GM23338 (cell line): ENCODE measurements at regions not wholly inside any gene's neighbourhood (a gene's known extent, or its start where the extent isn't known, plus 50 kb on each side); places are given as distances from the start of the nearest gene placed in this dataset.

Experiments used
- ATAC-seq: fragments of 200-7000 bp; cut with Tn5 transposase; 3 replicates; pipeline ENCODE4 v1.9.1; 2020
- DNase-seq: peaks from one replicate; pipeline ENCODE4 v3.0.0-alpha.2; 2015; ENCODE audit warnings: low spot score
- H2AFZ ChIP-seq: fragments of 200-600 bp; sonication (generic); 2 replicates; pipeline ENCODE4 v1.8.0; 2016; ENCODE audit warnings: antibody characterized with exemption, mild to moderate bottlenecking, moderate library complexity
- H3F3A ChIP-seq: fragments of 200-600 bp; sonication (generic); replicated peaks from 2 replicates; pipeline ENCODE4 v1.8.0; 2017; ENCODE audit warnings: antibody characterized with exemption, mixed run types, low read depth
- H3K27ac ChIP-seq: fragments of 200-600 bp; sonication (generic); 2 replicates; pipeline ENCODE4 v1.6.1; 2016; ENCODE audit warnings: low read depth
- H3K27me3 ChIP-seq: fragments of 200-600 bp; sonication (generic); 2 replicates; pipeline ENCODE4 v1.8.0; 2016; ENCODE audit warnings: mild to moderate bottlenecking, mixed run types, moderate library complexity; ENCODE audit not compliant: insufficient read depth
- H3K36me3 ChIP-seq: fragments of 200-600 bp; sonication (generic); 2 replicates; pipeline ENCODE4 v1.8.0; 2016; ENCODE audit warnings: mild to moderate bottlenecking; ENCODE audit not compliant: insufficient read depth
- H3K4me1 ChIP-seq: fragments of 200-600 bp; sonication (generic); 2 replicates; pipeline ENCODE4 v1.8.0; 2016; ENCODE audit warnings: mild to moderate bottlenecking, moderate library complexity; ENCODE audit not compliant: insufficient read depth
- H3K4me2 ChIP-seq: fragments of 200-600 bp; sonication (generic); 2 replicates; pipeline ENCODE4 v1.7.1; 2017; ENCODE audit warnings: mixed run types
- H3K4me3 ChIP-seq: fragments of 200-600 bp; sonication (generic); 2 replicates; pipeline ENCODE4 v1.6.1; 2016; ENCODE audit warnings: mixed run types
- H3K79me2 ChIP-seq: fragments of 200-600 bp; sonication (generic); replicated peaks from 2 replicates; pipeline ENCODE4 v1.8.0; 2017; ENCODE audit warnings: mild to moderate bottlenecking; ENCODE audit not compliant: insufficient read depth
- H3K9me2 ChIP-seq: fragments of 200-600 bp; sonication (generic); 2 replicates; pipeline ENCODE4 v1.8.0; 2017; ENCODE audit not compliant: insufficient read depth
- H4K20me1 ChIP-seq: fragments of 200-600 bp; sonication (generic); replicated peaks from 2 replicates; pipeline ENCODE4 v1.8.0; 2017; ENCODE audit warnings: mild to moderate bottlenecking; ENCODE audit not compliant: insufficient read depth
- H3K27ac Mint-ChIP-seq: 2 replicates; pipeline ENCODE4 v1.8.0; 2020; ENCODE audit warnings: inconsistent platforms, mild to moderate bottlenecking, moderate library complexity, mixed read lengths
- H3K27me3 Mint-ChIP-seq: 3 replicates; pipeline ENCODE4 v1.8.0; 2022; ENCODE audit warnings: low read depth, mild to moderate bottlenecking, moderate library complexity, mixed read lengths, inconsistent platforms; ENCODE audit not compliant: insufficient read depth, poor library complexity
- H3K36me3 Mint-ChIP-seq: 3 replicates; pipeline ENCODE4 v1.8.0; 2021; ENCODE audit warnings: low read depth, mild to moderate bottlenecking, inconsistent platforms, moderate library complexity, mixed read lengths
- H3K4me1 Mint-ChIP-seq: 3 replicates; pipeline ENCODE4 v1.8.0; 2020; ENCODE audit warnings: mild to moderate bottlenecking, inconsistent platforms, mixed read lengths
- H3K4me3 Mint-ChIP-seq: 3 replicates; pipeline ENCODE4 v1.8.0; 2021; ENCODE audit warnings: moderate library complexity, mild to moderate bottlenecking, inconsistent platforms, mixed read lengths
- H3K9me3 Mint-ChIP-seq: 3 replicates; pipeline ENCODE4 v1.8.0; 2020; ENCODE audit warnings: moderate library complexity, mild to moderate bottlenecking, inconsistent platforms, mixed read lengths
- CTCF ChIP-seq, 2 experiments: fragments of 200-600 bp in 1 of 2; sonication (generic) in 1 of 2; conservative IDR thresholded peaks; 2 replicates each; pipeline versions ENCODE4 v1.5.1 to v1.6.1; 2016 to 2017; ENCODE audit warnings: antibody characterized with exemption in 2 of 2, low read depth in 2 of 2, mild to moderate bottlenecking in 2 of 2, moderate library complexity in 1 of 2
- ETS1 ChIP-seq: IDR thresholded peaks from 2 replicates; pipeline ENCODE4 v1.6.1; 2016; ENCODE audit warnings: antibody characterized with exemption
- EZH2phosphoT487 ChIP-seq: fragments of 200-600 bp; sonication (generic); IDR thresholded peaks from one replicate; pipeline ENCODE4 v1.8.1; 2018; ENCODE audit warnings: antibody characterized with exemption; ENCODE audit not compliant: unreplicated experiment
- POLR2AphosphoS5 ChIP-seq: IDR thresholded peaks from 2 replicates; pipeline ENCODE4 v1.6.1; 2016; ENCODE audit warnings: antibody characterized with exemption, low read depth
- STAT1 ChIP-seq: IDR thresholded peaks from one replicate; pipeline ENCODE4 v1.6.1; 2016; ENCODE audit warnings: antibody characterized with exemption; ENCODE audit not compliant: unreplicated experiment
- ZNF331 ChIP-seq: fragments of 250-450 bp; sonication (Bioruptor Pico); IDR thresholded peaks from 2 replicates; pipeline ENCODE4 v1.5.0; 2020; ENCODE audit warnings: low read depth, mild to moderate bottlenecking, moderate library complexity
- ZNF462 ChIP-seq: fragments of 250-450 bp; sonication (Bioruptor Pico); IDR thresholded peaks from 2 replicates; pipeline ENCODE4 v1.5.0; 2020; ENCODE audit warnings: mild to moderate bottlenecking, moderate library complexity
- TF ChIP-seq, protein P1 (sequence below): IDR thresholded peaks from one replicate; pipeline ENCODE4 v1.6.1; 2018; ENCODE audit warnings: antibody characterized with exemption; ENCODE audit not compliant: unreplicated experiment

DNA sequence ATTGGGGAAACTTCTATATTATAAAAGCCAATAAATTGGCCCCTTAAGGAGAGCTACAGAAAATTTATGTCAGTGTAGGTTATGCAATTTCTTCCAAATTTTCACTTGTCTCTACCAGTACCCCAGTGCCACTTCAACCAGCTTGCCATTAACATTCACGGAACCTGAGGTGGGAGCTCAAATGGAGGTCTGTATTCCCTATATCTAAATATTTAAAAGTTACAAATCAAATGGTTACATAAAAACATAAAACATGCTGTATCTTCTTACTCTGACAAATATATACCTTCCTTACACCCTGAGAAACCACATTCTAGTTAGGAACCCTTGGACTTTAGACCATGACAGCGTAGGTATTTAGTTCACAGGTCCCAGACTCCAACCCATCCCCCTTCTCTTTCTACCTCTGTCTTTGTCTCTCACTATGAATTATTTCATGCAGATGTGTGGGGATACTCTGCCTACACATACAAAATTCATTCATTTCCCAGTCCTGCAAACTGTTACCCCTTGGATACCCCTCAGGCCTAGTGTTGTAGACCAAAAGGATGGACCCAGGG, 127.8 kb upstream of the PMFBP1 start (continued):
- TF ChIP-seq, protein P1, sequence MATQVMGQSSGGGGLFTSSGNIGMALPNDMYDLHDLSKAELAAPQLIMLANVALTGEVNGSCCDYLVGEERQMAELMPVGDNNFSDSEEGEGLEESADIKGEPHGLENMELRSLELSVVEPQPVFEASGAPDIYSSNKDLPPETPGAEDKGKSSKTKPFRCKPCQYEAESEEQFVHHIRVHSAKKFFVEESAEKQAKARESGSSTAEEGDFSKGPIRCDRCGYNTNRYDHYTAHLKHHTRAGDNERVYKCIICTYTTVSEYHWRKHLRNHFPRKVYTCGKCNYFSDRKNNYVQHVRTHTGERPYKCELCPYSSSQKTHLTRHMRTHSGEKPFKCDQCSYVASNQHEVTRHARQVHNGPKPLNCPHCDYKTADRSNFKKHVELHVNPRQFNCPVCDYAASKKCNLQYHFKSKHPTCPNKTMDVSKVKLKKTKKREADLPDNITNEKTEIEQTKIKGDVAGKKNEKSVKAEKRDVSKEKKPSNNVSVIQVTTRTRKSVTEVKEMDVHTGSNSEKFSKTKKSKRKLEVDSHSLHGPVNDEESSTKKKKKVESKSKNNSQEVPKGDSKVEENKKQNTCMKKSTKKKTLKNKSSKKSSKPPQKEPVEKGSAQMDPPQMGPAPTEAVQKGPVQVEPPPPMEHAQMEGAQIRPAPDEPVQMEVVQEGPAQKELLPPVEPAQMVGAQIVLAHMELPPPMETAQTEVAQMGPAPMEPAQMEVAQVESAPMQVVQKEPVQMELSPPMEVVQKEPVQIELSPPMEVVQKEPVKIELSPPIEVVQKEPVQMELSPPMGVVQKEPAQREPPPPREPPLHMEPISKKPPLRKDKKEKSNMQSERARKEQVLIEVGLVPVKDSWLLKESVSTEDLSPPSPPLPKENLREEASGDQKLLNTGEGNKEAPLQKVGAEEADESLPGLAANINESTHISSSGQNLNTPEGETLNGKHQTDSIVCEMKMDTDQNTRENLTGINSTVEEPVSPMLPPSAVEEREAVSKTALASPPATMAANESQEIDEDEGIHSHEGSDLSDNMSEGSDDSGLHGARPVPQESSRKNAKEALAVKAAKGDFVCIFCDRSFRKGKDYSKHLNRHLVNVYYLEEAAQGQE, result no peak
- TF ChIP-seq ZNF331 (CRISPR knock-in tag), result no peak
- no peak for TF ChIP-seq CTCF (conservative IDR thresholded peaks at IDR 0.05; ENCODE audit: low read depth in 2 of 2)
- no peak for TF ChIP-seq ETS1

DNA sequence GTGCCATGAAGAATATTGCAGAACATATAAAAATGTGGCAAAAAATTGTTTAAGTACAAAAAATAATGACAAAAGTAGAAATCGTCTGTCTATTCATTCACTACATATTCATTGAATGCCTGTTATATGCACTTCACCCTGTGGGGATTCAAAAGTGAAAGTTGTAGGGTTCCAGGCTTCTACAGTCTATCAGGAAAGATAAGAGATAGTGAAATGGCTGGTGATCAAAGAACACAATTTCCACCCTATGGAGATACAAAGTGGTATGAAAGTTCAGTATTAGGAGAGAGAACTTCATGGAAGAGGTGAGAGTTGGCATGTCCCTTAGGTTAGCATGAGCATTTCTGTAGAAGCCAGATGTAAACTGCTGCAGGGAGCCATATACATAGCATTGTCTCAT, 127.0 kb upstream of the PMFBP1 start:
- ATAC-seq (no peak), DNase-seq (no peak)
- no peaks in the 10 kb centered on the region; the same call in 2 of the 3 replicates for H3K36me3 Mint-ChIP-seq
- no peaks in the 10 kb centered on the region for H3K36me3 ChIP-seq
- no peaks in the 10 kb centered on the region for H3K79me2 ChIP-seq
- H3K9me3 Mint-ChIP-seq, result no peaks in the 10 kb centered on the region
- no peaks in the 10 kb centered on the region for H4K20me1 ChIP-seq
- H3K27me3 ChIP-seq, result no peaks in the 10 kb centered on the region
- no peak overlapping the region for H2AFZ ChIP-seq
- no peaks in the 10 kb centered on the region for H3K27me3 Mint-ChIP-seq
- H3K4me3 Mint-ChIP-seq, result no peak overlapping the region
- H3K4me1 Mint-ChIP-seq, result no peaks in the 10 kb centered on the region; the same call in 2 of the 3 replicates
- no peak overlapping the region for H3K27ac ChIP-seq
- no peak overlapping the region for H3K4me3 ChIP-seq
- no peaks in the 10 kb centered on the region for H3K9me2 ChIP-seq
- H3K27ac Mint-ChIP-seq, result no peak overlapping the region
- no peak overlapping the region for H3K4me2 ChIP-seq
- no peaks in the 10 kb centered on the region for H3K4me1 ChIP-seq
- no peaks in the 10 kb centered on the region for H3F3A ChIP-seq
- TF ChIP-seq POLR2AphosphoS5 (no peak), ZNF462 (CRISPR knock-in tag) (no peak), STAT1 (no peak), EZH2phosphoT487 (no peak), ZNF331 (CRISPR knock-in tag) (no peak)
- TF ChIP-seq, protein P1, result no peak
